ENCODE measurements at regions not wholly inside any gene's neighbourhood (a gene's known extent, or its start where the extent isn't known, plus 50 kb on each side); places are given as distances from the start of the nearest gene placed in this dataset.

GRCh38 chr6:48564036-48564820 is 453.2 kb upstream of the PTCHD4 start:
- TF ChIP-seq U2AF1 (optimal IDR thresholded peaks at IDR 0.05; ENCODE audit: low read depth, low read length) (no peak), GABPA (IDR thresholded peaks at IDR 0.05; ENCODE audit: low read depth, low read length) (no peak), GABPA (CRISPR knock-in tag; IDR thresholded peaks at IDR 0.05; ENCODE audit: low read depth) (no peak), ZNF317 (CRISPR knock-in tag; IDR thresholded peaks at IDR 0.05) (no peak), ZNF781 (CRISPR knock-in tag; IDR thresholded peaks at IDR 0.05; ENCODE audit: borderline replicate concordance, not compliant biosample characterization) (no peak), RFX3 (CRISPR knock-in tag; IDR thresholded peaks at IDR 0.05) (no peak), POLR2A (IDR thresholded peaks at IDR 0.05; ENCODE audit: insufficient read depth in 1 of 2, low read depth in 2 of 2, low read length in 2 of 2) (no peak), RAD21 (CRISPR knock-in tag; IDR thresholded peaks at IDR 0.05) (no peak)
- TF ChIP-seq, protein P1, sequence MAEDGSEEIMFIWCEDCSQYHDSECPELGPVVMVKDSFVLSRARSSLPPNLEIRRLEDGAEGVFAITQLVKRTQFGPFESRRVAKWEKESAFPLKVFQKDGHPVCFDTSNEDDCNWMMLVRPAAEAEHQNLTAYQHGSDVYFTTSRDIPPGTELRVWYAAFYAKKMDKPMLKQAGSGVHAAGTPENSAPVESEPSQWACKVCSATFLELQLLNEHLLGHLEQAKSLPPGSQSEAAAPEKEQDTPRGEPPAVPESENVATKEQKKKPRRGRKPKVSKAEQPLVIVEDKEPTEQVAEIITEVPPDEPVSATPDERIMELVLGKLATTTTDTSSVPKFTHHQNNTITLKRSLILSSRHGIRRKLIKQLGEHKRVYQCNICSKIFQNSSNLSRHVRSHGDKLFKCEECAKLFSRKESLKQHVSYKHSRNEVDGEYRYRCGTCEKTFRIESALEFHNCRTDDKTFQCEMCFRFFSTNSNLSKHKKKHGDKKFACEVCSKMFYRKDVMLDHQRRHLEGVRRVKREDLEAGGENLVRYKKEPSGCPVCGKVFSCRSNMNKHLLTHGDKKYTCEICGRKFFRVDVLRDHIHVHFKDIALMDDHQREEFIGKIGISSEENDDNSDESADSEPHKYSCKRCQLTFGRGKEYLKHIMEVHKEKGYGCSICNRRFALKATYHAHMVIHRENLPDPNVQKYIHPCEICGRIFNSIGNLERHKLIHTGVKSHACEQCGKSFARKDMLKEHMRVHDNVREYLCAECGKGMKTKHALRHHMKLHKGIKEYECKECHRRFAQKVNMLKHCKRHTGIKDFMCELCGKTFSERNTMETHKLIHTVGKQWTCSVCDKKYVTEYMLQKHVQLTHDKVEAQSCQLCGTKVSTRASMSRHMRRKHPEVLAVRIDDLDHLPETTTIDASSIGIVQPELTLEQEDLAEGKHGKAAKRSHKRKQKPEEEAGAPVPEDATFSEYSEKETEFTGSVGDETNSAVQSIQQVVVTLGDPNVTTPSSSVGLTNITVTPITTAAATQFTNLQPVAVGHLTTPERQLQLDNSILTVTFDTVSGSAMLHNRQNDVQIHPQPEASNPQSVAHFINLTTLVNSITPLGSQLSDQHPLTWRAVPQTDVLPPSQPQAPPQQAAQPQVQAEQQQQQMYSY (CRISPR knock-in tag; IDR thresholded peaks at IDR 0.05): no peak
